ENCODE measurements at regions not wholly inside any gene's neighbourhood (a gene's known extent, or its start where the extent isn't known, plus 50 kb on each side); places are given as distances from the start of the nearest gene placed in this dataset.
"Not testable (repeated sequence)": the region's sequence is repeated elsewhere in the genome, so short reads cannot be mapped to it uniquely, and the experiment has no call there.

DNA sequence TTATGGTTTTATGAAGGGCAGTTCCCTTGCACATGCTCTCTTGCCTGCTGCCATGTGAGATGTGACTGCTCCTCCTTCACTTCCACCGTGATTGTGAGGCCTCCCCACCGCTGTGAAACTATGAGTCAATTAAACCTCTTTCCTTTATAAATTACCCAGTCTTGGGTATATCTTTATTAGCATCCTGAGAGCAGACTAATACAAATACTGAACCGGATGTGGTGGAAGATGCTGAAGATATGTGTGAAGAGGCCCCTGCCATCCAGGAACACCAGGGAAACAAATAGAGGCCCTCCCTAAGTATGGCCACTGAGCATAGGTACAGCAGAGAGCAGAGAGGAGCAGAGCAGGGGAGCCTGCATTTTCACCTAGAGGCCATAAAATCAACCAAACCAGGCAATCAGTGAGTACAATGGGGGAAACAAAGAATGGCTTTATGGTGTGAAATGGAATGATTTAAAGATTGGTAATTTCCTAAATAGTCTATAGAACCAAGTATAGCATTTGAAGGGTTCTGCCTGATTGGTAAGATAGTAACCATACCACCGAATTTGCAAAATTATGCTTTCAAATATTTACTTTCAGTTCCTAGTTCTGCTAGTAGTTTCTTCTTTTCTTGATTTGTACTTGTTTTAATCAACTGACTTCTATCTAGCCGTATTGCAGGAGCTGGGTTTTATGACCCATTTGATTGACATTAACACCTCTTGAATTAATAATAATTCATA, 421.6 kb downstream of the IRX1 start:
- no peak for DNase-seq (ENCODE audit: low read depth in 2 of 2)

DNA sequence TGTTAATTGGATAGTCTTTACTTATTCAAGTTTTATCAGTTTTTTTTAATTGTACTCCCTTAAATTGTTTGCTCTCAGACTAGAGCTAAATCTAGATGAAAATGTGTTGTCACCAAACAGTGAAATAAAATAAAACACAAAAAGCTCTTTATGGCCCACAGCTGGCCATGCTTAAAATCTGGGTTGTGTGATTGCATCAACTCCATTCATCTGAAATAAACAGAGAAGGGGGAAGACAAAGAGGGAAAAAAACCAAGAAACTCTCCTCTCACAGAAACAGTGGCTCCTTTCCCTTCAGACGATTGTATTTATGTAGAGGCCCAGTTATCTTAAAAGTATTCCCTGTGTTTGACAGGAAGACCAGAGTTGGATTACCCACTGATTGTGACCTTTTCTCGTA, 422.4 kb downstream of the IRX1 start:
- DNase-seq (ENCODE audit: low read depth in 2 of 2): no peak

DNA sequence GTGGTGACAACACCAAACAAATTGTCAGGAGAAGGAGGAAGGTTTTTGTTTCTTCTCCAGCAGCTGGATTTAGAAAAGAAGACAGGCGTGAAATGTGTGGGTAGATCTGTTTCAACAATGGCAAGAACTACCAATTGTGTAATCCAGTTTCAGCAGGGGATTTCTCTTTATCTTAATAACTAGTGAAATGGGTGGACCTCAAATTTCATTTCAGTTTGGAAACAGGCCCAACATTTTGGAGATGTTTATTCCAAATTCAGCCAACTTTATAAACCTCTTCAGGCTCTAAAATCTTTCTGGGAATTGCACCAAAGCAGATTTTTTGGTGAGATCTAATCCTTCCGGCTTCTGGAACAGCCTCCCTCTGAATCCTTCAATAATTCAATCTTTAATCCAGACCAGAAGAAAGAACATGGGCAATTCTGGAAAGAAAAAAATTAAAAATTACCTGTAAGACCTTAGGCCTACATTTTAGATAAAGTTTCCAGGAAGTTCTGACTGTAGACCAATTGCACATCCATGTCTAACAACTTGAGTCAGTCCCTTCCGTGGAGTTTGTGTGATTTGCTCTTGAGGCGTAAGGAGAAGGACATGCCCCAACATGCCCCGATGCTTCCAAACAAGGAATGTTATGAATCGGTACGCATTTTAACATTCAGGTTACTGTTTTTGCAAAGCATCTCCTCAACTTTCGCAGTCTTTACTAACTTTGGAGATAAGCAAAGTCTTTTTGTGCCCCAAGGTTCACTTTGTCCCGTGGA, 423.6 kb downstream of the IRX1 start:
- DNase-seq (ENCODE audit: low read depth in 2 of 2): no peak

DNA sequence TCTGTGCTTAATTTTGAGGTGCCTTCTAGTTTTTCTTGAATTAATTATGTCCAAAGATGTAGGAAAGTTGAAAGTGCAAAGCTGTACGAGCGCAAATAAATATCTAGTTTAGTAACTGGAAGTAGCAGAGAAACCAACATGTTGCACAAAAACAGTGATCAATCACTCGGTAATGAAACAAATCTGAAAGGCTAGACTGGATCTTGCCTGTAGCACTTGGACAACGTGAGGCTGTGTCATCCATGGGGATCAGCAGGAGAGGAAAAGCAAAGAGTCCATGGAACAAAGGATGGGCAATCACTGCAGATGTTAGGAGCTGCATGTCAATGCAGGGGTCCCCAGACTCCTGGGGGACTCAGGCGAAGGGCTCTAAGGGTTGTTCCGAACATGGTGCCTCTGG, 424.2 kb downstream of the IRX1 start:
- DNase-seq (ENCODE audit: low read depth in 2 of 2): no peak

DNA sequence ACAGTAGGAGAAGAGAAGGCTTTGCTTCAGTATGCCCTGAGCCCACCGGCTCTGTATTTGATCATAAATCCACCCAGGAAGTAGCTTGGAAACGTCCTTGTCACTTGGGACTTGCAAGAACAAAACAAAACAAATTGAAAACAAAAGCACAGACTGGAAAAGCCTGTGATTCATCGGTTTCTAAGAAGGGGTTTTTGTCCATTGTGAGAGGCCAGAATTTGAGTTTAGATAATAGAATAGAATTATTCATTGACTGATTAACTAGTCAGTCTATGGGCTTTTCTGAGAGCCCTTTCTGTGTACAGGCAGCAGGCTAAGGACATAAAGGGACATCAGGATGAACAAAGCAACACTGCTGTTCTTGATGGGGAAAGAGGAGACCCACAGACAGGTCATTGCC, 424.8 kb downstream of the IRX1 start:
- DNase-seq (ENCODE audit: low read depth in 2 of 2): no peak

DNA sequence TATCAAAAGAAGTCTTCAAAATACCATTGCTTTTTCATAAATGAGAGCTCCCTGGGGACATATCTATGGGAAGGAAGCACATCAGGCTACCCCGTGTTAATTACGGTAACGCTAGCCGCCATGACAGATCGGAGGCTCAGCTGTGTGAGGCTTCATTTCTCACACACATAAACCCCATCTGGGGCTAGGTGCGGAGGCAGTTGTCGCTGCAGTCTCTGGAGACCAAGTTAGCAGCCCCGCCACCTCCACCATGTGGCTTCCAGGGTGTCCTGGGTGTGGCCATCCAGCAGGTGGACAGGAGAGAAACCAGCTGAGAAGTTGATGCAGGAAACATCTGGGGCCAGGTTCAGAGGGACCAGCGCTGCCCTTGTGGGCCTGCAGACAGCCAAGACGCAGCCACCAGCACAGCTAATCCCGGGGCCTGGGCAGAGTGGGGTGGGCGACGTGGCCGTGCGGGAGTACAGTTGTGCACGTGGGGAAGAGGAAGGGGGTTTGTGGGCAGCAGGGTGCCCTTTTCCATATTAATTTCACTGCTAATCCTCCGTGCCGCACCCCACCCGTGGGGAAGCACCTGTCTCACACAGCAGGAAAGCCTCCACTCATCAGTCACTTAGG, 426.5 kb downstream of the IRX1 start:
- no peak for DNase-seq (ENCODE audit: low read depth in 2 of 2)

DNA sequence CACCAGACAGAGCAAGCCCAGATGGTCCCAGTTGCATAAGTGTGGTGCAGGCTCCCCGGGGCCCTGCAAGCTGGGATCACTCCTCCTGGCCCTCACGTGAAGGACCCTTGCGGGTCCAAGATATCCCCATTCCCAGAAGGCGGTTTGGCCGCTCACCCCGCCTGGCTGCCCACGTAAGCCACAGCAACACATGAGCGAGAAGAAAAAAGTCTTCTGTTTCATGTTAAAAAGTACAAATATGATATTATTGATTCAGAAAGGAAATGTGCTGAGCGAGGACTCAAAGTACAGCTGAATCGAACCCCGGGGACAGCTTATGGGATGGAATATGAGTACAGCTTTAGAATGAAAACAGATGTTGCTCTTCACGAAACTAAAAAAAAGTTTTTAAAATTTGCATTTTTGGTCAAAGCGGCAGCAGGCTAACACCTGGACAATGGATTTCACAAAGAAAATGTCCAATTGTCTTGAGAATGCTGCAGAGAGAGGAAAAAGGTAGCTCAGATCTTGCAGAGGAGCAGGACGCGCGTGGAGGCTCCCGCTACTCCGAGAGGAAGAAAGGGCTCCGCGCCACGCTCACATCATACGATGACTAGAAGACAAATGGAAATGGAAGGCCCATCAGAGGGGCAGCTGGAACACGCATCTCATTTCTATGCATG, 427.6 kb downstream of the IRX1 start:
- no peak for DNase-seq (ENCODE audit: low read depth in 2 of 2)

DNA sequence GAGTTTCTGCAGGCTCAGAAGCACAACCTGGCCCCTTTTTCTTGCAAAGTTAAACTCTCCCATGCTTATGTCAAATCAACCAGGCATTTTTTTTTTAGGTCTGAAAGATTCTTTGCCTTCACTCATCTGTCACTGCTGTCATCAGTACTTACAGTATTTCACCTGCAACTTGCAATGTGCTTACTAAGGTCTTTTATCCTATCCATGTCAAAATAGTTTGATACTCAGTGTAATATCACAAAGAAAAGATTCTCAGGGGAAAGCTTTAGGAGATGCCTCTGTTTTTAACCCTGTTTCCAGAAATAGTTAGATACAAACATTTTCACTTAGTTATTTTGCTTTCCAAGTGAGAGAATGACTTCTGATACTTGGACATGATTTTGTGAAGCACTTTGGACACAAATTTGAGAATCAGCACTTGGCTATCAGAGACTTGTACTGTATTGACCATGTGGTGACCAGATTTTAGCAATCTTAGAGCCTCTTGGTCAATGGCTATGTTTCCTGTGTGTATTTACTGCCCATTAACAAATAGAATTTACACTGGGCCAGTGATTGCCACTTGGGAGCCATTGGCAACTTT, 428.2 kb downstream of the IRX1 start:
- no peak for DNase-seq (ENCODE audit: low read depth in 2 of 2)

DNA sequence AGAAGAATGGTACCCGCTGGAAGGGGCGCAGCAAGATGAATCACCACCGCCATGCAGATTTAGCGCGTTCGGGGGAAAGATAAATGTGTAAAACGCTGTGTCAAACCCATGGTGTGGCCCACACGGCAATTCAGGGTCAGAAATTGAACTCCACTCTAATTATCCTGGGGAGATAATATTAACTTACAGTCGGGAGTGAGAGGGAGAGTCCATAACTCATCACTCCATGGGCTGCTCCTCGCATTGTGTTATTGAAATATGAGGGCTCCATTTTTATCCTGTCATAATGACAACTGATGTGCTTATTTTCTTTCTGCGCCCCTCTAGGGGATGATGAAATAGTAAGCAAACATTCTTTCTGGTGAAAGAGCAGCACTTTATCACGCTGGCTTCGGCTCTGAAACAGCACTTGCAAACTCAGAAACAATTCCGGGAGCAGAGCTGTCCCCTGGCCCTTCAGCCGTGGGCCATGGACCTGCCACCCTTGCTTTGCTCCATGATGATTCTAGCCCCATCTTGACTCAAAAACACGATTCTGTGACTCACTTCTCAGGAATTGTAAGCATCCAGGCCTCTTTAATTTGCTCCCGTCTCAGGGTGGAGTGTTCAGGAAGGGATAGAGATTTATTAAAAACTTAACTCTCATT, 431.6 kb downstream of the IRX1 start:
- no peak for DNase-seq (ENCODE audit: low read depth in 2 of 2)

DNA sequence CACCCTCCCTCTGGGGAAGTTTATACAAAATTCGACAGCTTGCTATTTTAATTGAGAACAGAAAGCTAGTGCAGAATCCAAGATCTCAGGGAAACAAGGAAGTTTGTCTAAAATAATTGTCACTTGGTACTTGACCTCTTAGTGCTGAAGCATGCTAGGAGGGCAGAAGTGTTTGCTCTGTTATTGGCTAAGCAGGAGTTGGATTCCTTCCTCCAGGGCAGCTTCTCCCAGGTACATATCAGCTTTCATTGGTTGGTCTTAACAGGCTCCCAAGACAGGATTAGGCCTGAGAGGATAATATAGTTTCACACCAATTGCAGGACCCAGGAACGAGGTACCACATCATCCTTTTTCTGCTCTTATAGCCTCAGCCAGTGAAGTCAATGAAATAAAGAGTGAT, 432.8 kb downstream of the IRX1 start:
- DNase-seq (ENCODE audit: low read depth in 2 of 2): no peak

DNA sequence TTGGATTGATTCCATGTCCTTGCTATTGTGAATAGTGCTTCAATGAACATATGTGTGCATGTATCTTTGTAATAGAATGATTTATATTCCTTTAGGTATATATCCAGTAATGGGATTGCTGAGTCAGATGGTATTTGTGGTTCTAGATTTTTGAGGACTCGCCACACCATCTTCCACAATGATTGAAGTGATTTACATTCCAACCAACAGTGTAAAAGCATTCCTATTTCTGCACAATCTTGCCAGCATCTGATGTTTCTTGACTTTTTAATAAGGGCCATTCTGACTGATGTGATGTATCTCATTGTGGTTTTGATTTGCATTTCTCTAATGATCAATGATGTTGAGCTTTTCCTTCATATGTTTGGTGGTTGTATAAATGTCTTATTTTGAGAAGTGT, 437.9 kb downstream of the IRX1 start:
- not testable (repeated sequence) for DNase-seq (ENCODE audit: low read depth in 2 of 2)

DNA sequence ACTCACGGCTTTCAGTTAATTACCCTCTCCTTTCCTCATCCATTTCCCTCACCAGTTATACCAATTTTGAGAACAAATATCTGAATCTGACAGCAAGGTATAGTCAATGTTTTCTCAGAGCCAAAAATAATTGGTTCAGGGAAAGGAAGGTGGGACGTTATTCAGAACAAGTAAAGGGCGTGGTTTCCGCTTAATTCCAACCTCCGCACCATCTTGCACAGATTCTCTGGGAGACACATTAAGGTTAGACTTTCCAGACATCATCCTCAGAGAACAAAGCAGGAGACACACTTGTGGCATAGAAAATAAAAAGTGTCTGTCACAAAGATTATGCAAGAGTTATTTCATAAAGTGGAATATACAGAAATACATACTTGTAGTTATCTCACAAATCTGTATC, 441.2 kb downstream of the IRX1 start:
- DNase-seq (ENCODE audit: low read depth in 2 of 2): no peak

DNA sequence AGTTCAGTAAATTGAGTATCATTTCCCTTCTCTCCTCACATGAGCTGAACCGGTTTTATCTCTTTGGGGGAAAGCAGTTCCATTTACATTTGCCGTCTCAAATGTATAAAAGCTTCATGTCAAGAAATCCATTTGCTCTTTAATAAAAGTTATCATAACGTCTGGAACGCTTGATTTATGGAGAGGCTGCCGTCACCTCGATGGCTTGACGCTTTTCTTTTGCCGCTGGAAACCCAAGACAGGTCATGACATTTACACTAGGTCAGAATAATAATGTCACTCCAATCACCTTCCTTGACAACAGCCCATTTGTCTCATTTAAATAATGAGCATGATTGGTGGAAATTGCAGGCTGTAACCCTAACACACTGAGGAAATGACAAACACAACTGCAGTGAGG, 443.4 kb downstream of the IRX1 start:
- no peak for DNase-seq (ENCODE audit: low read depth in 2 of 2)

DNA sequence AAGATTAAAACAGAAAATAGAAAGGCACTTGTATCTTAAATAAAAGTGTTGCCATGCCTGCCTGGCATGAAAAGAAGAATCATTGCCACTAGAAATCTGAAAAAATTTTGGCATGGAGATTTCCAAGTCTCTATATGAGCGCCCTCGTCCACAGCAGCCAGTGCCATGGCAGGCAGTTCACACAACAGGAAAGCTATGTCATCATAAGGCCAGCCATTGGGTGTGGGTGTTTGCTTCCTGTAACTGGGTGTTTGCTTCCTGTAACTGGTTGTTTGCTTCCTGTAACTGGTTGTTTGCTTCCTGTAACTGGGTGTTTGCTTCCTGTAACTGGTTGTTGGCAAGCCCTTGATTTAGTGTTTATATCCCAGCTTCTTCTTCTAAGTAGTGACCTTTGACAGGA, 446.7 kb downstream of the IRX1 start:
- DNase-seq (ENCODE audit: low read depth in 2 of 2): no peak

DNA sequence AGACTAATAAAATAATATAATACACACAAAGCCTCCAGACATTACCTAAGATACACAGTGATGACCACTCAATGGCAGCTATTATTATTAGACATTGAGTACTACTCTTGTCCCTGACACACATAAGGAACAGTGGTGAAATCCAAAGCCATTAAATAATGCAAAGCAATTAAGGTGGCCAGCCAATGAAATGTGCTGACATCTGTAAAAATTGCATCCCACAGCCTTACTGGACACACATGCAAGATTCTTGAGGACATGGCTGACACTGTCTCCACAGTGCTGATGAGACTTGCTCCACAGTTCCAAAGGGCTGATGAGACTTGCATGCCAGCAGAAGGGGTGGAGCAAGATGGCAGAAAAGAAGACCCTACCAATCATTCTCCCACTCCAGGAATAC, 447.5 kb downstream of the IRX1 start:
- DNase-seq (ENCODE audit: low read depth in 2 of 2): no peak

DNA sequence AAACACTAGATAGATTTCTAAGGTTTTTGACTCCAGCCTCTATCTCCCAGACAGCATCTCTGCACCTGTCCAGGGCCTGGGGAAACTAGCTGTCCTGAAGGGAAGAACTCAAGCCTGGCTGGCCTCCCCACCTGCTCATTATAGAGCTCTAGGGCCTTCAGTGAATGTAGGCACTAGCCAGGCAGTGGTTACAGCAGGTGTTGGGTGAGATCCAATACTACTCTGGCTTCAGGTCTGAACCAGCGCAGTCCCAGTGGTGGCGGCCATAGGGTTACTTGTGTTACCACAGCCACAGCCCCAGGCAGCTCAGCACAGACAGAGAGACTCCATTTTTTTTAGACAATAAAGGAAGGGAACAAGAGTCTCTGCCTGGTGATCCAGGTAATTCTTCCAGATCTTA, 449.2 kb downstream of the IRX1 start:
- no peak for DNase-seq (ENCODE audit: low read depth in 2 of 2)

DNA sequence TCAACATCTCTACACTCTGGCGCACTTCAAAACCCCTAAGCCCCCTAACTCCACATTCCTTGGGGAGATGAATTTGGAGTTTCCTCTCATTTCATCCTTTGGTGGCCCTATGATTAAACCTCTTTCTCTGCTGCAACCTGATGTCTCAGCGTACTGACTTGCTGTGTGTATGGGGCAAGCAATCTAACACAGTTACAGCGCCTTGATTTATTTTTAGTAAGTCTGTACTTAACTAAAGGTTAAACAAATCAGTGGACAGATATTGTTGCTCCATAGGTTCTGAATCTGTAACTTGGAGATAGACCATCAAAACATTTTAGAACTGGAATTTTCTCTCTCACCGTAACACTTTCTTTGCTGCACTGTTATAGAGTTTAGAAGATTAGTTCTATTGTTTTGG, 452.8 kb downstream of the IRX1 start:
- DNase-seq (ENCODE audit: low read depth in 2 of 2): no peak

DNA sequence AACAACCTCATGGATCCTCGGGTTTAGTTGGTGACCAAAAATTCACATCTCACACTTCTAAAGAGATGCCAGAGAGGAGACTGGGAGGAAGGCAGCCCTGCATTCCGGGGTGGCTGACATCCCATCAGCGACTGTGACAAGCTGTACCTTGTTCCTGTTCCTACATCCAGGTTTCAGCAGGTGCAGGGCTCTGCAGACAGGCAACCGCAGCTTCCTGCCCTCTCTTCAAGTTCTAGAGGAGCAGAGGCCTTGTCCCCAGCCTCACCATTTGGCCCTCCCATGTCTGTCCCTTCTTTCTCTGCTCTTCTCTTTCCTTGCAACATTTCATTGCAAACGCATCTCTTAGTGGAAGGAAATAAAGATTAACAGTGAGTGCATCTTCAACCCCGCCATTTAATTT, 454.6 kb downstream of the IRX1 start:
- no peak for DNase-seq (ENCODE audit: low read depth in 2 of 2)

DNA sequence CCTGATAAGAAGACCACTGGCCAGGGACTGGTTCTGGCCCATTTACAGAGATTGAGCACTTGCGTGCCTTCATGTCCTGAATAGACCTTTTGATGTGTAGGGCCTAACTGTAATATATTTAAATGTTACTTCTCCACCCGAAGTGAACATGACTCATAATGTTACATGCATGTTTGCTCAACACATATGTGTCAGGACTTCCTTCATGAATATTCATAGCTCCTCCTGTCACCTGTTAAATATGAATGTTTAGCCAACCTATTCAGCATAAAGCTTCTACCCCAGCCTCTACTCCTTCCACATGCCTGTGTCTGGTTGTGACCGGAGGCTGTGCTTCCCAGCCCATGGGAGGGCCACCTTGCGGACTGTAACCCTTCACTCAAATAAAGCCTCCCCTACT, 457.5 kb downstream of the IRX1 start:
- no peak for DNase-seq (ENCODE audit: low read depth in 2 of 2)

DNA sequence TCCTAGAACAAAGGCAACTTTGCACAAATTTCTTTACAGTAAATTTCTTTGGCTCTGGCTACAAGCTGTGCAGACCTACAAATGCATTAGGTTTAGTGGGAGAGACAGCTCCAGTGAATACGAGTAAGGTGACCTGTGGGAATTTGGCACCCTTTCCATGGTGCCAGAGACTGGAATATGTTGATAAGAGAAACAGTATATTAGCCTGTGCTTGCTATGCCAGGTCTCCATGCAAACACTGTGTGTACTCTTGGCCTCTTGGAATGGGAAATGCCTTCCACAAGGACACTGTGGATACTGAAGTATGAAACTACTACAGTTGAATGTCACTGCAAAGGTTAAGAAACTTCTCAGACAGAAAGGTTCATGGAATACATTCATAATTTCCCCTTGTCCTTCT, 458.5 kb downstream of the IRX1 start:
- DNase-seq (ENCODE audit: low read depth in 2 of 2): no peak

DNA sequence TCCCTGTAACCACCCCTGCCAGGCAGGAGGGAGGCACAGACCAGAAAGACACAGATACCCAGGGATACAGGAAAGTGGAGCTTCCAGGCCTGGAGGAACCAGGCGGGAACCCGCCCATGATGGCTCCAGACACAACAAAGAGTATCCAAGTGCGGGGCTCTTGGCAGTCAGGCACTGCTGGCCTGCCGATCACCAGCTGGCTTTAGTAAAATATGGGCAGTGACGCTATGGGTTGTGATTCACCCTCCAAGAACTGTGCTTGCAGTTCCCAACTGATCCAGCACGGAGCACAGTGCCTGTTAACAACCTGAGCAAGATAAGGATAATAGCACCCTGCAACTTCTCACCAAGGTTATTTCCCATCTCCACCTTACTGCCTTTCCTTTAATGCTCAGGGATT, 463.3 kb downstream of the IRX1 start:
- DNase-seq (ENCODE audit: low read depth in 2 of 2): no peak
